ENCODE measurements at regions not wholly inside any gene's neighbourhood (a gene's known extent, or its start where the extent isn't known, plus 50 kb on each side); places are given as distances from the start of the nearest gene placed in this dataset.
A peak's percentile ranks its signal among the peaks of the same experiment; 100 is the strongest.

DNA sequence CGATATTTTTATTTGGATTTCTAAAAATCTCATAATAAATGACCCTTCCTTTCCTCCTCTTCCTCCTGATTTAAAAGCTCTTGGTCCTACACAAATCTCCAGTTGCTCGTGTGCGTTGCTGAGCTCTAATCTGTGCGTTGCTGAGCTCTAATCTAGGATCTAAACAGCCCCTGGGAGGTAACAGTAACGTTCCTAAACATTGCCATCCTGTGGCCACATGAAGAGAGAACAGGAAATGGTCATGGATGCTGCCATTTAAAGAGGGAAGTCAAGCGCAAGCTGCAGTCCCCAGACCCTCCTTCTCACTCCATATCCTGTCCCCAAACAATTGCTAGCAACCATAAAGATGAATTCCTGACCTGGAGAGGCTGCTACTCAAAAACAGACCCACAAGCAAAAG, 170.8 kb downstream of the NUFIP1 start:
- no peak overlapping the region; the same call in 1 of the 2 replicates for H2AFZ ChIP-seq (ENCODE audit: low read length)
- H3K23ac ChIP-seq (ENCODE audit: insufficient read length) = no peak overlapping the region
- no peaks in the 10 kb centered on the region for H3K79me1 ChIP-seq (ENCODE audit: low read depth, low read length)
- WGBS, 2 experiments (ENCODE audit: extremely low coverage in 1 of 2, insufficient coverage in 1 of 2, insufficient read length in 1 of 2, insufficient replicate concordance in 2 of 2, low coverage in 1 of 2, low lambda C conversion rate in 2 of 2, missing lambda C conversion rate in 1 of 2) = 76% methylated on average over 6 of the region's 6 CpGs; no CpG with 5 or more reads in 1 of the 2 experiments
- no peak overlapping the region for H2BK20ac ChIP-seq (ENCODE audit: low read length)
- no peak overlapping the region for H3K27ac ChIP-seq (ENCODE audit: low read depth, low read length)
- no peaks in the 10 kb centered on the region for H3K36me3 ChIP-seq (ENCODE audit: control insufficient read depth in 2 of 4, insufficient read depth in 4 of 4, low read length in 3 of 4)
- H3K4me2 ChIP-seq (ENCODE audit: insufficient read depth in 1 of 2, low read depth in 2 of 2, low read length in 2 of 2) = no peak overlapping the region
- H3K56ac ChIP-seq (replicated peaks; ENCODE audit: insufficient read length, low read depth, low read length) = no peak overlapping the region
- no peak overlapping the region for H4K91ac ChIP-seq (replicated peaks; ENCODE audit: insufficient read length, low read length)
- H3K9me3 ChIP-seq (ENCODE audit: insufficient read depth in 2 of 2, low read depth in 1 of 2, low read length in 1 of 2) = no peaks in the 10 kb centered on the region
- H3K4me3 ChIP-seq (ENCODE audit: extremely low read depth in 1 of 4, insufficient read depth in 2 of 4, low read depth in 3 of 4, low read length in 4 of 4) = no peak overlapping the region
- no peak overlapping the region for H3K18ac ChIP-seq (ENCODE audit: extremely low read depth, low read length)
- H4K5ac ChIP-seq (ENCODE audit: insufficient read length, low read depth, low read length) = no peak overlapping the region
- H3K9ac ChIP-seq (replicated peaks in 1 of 4; ENCODE audit: extremely low read depth in 1 of 4, low read depth in 3 of 4, low read length in 3 of 4) = no peak overlapping the region
- no peak overlapping the region for H4K8ac ChIP-seq (ENCODE audit: extremely low read depth, insufficient read depth, low read length)
- no peak overlapping the region for H2AK5ac ChIP-seq (ENCODE audit: low read depth, low read length)
- no peak overlapping the region for H3K14ac ChIP-seq (ENCODE audit: insufficient read length)
- H2BK120ac ChIP-seq (replicated peaks; ENCODE audit: low read depth, low read length) = no peak overlapping the region
- H2BK5ac ChIP-seq (ENCODE audit: low read depth, low read length) = no peak overlapping the region
- no peak overlapping the region for H2BK15ac ChIP-seq (ENCODE audit: low read length)
- no peaks in the 10 kb centered on the region for H3K79me2 ChIP-seq (ENCODE audit: control insufficient read depth in 1 of 2, insufficient read depth in 2 of 2, low read length in 2 of 2)
- CTCF ChIA-PET (ENCODE audit: partially characterized antibody) = interaction anchor here (0.5 to 3.4 kb wide), 30 partner anchors 9 to 910 kb away, joined by 3 to 21 read pairs (median 4); no protein-coding TSS in a partner anchor
- no peak overlapping the region for H3K4ac ChIP-seq (replicated peaks; ENCODE audit: insufficient read length, low read depth, low read length)
- peak; percentile 84 for FAIRE-seq
- H3K27me3 ChIP-seq (replicated peaks in 1 of 4; ENCODE audit: control insufficient read depth in 3 of 4, extremely low read depth in 1 of 4, insufficient read depth in 3 of 4, low read length in 3 of 4) = no peaks in the 10 kb centered on the region
- TF ChIP-seq, protein P1, sequence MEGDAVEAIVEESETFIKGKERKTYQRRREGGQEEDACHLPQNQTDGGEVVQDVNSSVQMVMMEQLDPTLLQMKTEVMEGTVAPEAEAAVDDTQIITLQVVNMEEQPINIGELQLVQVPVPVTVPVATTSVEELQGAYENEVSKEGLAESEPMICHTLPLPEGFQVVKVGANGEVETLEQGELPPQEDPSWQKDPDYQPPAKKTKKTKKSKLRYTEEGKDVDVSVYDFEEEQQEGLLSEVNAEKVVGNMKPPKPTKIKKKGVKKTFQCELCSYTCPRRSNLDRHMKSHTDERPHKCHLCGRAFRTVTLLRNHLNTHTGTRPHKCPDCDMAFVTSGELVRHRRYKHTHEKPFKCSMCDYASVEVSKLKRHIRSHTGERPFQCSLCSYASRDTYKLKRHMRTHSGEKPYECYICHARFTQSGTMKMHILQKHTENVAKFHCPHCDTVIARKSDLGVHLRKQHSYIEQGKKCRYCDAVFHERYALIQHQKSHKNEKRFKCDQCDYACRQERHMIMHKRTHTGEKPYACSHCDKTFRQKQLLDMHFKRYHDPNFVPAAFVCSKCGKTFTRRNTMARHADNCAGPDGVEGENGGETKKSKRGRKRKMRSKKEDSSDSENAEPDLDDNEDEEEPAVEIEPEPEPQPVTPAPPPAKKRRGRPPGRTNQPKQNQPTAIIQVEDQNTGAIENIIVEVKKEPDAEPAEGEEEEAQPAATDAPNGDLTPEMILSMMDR (IDR thresholded peaks at IDR 0.05; ENCODE audit: control extremely low read depth in 1 of 3, insufficient read depth in 1 of 3, low read depth in 1 of 3, low read length in 3 of 3) = peak in 2 of 3 experiments; percentile 63 to 73; a peak in 3 of 4 replicates
- no peak for TF ChIP-seq SRF (IDR thresholded peaks at IDR 0.05; ENCODE audit: low read depth, low read length)
- TF ChIP-seq YY1 (IDR thresholded peaks at IDR 0.05; ENCODE audit: low read depth, low read length) = peak; percentile 63; the same call in 1 of the 2 replicates
- TF ChIP-seq RAD21 (IDR thresholded peaks at IDR 0.05 in 1 of 2, conservative IDR thresholded peaks at IDR 0.05 in 1 of 2; ENCODE audit: low read depth in 2 of 2, low read length in 2 of 2) = peak; percentile 79 to 89
- TF ChIP-seq, protein P2, sequence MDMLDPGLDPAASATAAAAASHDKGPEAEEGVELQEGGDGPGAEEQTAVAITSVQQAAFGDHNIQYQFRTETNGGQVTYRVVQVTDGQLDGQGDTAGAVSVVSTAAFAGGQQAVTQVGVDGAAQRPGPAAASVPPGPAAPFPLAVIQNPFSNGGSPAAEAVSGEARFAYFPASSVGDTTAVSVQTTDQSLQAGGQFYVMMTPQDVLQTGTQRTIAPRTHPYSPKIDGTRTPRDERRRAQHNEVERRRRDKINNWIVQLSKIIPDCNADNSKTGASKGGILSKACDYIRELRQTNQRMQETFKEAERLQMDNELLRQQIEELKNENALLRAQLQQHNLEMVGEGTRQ (IDR thresholded peaks at IDR 0.05; ENCODE audit: low read length) = no peak
- no peak for TF ChIP-seq SP4 (IDR thresholded peaks at IDR 0.05; ENCODE audit: low read length)
- no peak for DNase-seq (ENCODE audit: low read depth in 1 of 2, low spot score in 2 of 2)
- POLR2A ChIA-PET (ENCODE audit: partially characterized antibody) = interaction anchor here (0.7 to 0.9 kb wide), 2 partner anchors 54 to 252 kb away, joined by 3 read pairs; no protein-coding TSS in a partner anchor
- H4K20me1 ChIP-seq (replicated peaks in 1 of 2; ENCODE audit: control insufficient read depth in 1 of 2, insufficient read depth in 2 of 2, low read length in 2 of 2) = no peaks in the 10 kb centered on the region
- no peaks in the 10 kb centered on the region for H3K23me2 ChIP-seq (ENCODE audit: low read depth, low read length)
- H3K4me1 ChIP-seq (replicated peaks in 1 of 4; ENCODE audit: control insufficient read depth in 3 of 4, insufficient read depth in 4 of 4, low read length in 3 of 4) = peaks cover 2 to 18% (median 13%) of the 10 kb centered on the region in 4 experiments
- no peak overlapping the region for H2BK12ac ChIP-seq (ENCODE audit: low read depth, low read length)
